CD4-positive, alpha-beta T cell treated with Interleukin-4 for 4 hours (primary cell): ENCODE measurements at regions not wholly inside any gene's neighbourhood (a gene's known extent, or its start where the extent isn't known, plus 50 kb on each side); places are given as distances from the start of the nearest gene placed in this dataset.

Source experiments
- DNase-seq: peaks from one replicate; pipeline ENCODE4 v3.0.0-alpha.2; 2020

GRCh38 chrX:69263251-69263820 lies 98.1 kb upstream of the PJA1 start:
- no peak for DNase-seq

DNA sequence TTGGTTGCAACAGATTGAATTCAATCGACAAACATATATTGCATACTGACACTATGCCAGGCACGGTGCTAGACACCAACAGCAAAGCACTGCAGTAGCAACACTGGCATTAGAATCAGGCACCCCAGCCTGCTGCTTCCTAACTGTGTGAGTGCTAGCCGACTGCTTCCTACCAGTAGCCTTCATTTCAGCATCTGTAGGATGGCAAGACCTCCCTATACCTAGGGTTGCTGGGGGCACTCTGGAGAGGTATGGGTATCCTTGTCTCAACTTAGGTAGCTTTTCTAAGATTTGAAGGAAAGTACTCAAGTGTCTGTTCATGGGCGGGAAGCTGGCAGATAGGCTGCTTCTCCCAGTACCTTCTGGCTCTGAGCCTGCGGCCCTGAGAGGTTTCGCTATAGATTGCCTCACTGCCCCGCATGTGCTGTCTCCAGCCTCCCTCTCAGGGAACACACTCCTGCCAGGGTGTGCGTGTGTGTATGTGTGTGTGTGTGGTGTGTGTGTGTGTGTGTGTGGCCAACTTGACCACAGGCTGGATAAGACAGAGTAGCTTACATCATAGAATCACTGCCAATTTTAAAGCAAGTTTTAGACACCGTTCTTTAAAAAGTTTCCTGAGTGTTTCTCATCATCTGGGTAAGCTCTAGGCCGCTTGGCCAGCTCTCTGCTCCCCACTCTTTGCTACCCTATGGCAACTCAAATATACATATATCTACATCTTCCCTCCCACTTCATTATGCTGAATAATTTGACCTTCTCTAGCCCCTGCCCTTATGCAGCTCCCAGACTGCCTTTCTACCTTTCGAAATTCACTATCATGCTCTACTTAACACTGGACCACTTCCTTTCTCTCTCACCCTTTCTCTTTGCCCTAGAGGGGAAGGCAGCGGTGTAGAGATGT lies 97.0 kb upstream of the PJA1 start:
- no peak for DNase-seq

GRCh38 chrX:69260169-69260568 lies 94.9 kb upstream of the PJA1 start:
- DNase-seq = no peak

DNA sequence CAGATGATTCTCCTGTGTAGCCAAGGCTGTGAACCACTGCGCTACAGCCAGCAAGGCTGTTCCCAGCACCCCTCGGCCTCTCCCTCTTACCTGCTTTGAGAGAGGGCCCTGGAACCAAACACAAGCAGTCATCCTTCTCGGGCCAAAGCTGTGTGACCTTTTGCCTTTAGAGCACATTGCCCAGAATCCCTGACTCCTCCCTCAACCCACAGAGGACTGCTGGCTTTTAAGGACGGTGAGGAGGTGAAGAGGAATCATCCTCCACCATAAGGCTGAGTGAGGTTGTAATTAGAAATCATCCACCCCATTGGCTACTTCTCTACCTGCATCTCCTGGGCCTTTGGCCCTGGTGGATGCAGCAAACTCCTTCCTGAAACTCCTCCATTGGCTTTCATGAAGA lies 93.6 kb upstream of the PJA1 start:
- no peak for DNase-seq

DNA sequence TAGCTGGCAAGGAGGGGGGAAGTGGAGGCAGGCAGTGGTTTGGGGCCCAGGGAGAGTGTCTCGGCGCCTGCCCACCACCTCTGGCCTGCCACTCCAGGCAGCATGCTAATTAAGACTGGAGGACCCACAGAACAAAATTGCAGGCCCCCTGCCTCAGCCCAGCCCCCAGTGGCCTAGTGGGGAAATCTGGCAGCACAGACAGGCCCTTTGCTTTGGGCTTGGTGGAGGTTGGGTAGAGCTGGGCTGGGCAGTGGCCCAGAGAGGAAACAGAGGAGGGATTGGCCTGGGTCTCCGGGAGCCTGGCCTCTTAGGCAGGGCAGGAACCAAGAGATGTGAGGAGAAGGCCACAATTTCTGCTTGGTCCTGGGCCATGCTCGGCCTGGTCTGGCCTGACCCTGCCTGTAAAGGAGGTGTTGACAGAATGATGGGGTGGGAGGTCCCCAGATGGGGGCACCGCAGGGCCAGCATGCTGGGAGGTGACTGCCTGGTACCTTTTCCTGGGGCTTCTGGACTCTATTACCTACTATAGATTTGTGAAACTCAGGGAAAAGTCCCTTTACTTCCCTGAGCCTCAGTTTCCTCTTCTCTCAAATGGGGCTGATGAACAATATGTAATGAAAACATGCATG lies 92.4 kb upstream of the PJA1 start:
- DNase-seq = no peak

DNA sequence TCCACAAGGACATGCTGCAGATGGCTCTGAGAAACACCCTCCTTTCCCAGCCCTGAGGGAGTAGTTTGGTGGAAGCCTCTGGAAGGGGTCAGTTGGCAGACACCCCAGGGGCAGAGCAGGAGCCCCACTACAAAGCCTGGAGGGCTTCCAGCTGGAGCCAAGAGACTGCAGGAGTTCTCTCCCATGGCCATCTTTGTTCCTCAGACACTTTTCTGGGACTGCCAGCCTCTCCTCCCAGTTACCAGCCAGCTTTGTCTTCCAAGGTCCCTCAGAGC lies 91.0 kb upstream of the PJA1 start:
- DNase-seq = no peak

DNA sequence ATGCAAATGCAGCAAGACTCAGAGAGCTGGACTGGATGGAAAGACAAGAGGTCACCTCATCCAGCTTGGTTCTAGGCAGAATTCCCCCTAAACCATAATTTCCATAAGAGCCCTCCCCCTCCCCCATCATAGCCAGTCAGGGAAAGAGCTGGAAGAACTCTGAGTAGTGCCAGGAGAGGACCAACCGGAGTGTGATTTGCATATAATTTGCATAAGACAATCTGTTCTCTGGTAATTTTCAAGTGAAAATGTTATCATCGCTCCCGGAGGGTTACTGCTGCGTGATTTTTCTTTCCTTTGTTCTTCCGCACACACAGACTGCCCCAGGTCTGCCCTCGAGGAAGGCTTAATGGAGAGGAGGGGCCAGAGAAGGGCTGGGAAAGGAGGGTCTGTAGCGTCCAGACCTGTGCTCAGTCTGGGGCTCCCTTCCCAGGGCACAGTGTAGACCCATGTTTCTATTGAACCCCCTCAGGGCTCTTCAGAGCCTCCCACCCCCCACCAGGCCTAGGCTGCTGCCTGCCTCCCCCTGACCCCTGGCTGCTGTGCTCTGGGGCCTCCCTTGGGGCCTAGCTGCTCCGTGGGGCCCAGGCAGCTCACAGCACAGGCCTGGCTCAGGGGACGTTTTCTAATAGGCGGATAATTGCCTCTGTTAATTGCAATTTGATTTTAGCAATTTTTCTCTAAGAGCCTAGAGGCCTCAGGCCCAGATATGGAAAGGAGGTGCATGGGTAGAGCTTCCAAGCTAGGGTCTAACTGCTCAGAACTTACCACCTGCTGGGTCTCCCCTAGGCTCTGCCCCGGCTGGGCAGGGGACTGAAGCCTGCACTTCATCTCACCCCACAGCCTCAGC lies 90.4 kb upstream of the PJA1 start:
- DNase-seq = no peak

DNA sequence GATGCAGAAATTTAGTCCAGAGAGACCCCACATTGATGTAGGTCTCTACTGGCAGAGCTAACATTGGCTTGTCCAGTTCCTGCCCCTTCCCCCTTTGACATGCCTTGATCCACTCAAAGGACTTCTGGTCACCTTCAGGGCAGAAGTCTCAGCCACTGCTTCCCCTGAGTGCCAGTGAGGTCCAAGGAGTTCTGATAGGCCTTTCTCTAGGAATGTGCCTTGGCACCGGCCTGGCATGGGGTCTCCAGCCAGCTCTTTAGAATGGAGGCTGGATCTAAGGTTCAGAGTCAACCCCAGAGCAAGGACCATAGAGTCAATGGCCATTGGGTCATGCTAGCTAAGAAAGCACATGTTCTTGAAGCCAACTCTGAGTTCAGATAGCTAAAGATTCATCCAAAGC lies 88.6 kb upstream of the PJA1 start:
- no peak for DNase-seq

DNA sequence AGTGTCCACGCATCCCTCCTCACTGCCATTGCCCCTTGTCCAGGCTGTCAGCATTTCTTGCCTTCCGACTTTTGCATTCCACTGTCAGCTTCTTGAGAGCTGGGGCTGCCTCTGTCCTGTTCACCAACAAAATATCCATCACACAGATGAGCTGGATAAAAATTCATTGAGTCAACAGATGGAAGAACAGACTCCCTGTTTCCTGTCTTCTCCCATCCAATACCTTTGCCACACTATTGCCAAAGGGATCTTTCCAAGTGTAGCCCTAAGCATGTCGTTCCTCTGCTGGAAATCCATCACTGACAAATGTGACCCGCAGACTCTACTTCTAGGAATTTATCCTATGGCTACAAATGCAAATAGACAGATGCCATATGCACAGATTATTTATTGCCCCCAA lies 78.0 kb upstream of the PJA1 start:
- no peak for DNase-seq

DNA sequence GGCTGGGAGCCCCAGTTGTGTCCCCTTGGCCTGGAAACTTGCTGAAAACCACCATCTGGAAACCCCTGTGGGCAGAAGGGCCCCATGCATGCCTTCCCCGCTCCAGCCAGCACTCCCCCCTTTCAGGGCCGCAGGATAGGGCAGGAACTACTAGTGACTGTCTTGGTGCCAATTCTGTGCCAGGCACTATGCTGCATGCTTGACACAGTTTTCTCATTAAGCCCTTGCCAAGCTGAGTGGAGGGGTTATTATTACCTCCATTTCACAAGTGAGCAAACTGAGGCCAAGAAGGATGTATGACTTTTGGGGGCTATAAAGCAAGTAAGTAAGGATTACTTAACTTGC lies 73.6 kb upstream of the PJA1 start:
- no peak for DNase-seq

DNA sequence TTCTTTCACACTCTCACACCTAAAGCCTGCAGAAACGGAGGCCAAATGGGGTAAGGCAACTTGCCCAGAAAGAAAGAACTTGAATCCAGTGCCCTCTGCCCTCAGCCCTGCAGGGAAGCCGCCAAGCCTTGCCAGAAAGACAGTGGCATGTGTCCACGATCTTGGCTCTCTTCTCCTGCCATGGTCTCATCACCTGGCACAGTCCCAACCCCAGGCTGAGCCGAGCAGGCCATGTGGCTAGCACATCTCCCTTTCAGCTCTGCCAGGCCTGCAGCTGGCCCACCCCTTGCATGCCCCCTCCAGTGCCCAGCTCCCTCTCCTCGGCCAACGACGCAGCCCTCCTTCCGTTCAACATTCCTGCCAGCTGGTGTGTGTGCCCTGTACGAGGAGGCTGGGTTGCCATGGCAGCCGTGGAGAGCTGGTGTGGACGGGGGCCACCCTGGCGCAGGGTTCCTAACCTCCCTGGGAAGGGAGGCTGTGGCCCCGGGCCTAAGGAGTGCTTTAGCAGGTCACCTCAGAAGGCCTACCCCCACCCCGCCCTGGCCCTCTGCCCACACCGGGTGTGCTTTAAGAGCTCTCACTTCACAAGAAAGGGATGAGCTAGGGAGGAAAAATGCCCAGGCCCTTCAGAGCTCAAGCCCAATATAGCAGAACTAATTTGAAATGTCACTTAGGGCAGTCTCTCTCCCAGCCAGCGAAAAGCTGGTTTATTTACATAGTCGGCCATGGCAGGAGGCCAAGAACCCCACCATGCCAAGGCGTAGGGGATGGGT lies 73.0 kb upstream of the PJA1 start:
- DNase-seq = no peak

DNA sequence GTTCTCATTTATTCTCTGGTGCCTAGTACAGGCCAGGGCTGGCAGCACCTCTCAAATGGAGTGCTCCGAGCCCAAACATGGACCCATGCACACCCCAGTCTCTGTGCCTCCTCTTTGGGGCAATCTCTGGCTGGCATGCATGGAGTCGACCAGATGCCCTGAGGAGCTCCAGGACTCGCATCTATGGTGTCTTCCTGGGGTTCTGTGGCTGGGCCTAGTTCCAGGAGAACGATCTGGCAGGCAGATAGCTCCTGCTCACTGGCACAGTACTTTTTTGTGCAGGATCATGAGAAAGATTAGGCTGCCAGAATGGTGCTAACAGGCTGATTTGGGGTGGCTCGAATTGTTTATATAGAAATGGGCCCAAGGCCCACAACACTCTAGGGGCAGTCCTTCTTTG lies 72.0 kb upstream of the PJA1 start:
- no peak for DNase-seq

- DNase-seq = no peak
Measured at GRCh38 chrX:69236641-69237040, 71.4 kb upstream of the PJA1 start.

DNA sequence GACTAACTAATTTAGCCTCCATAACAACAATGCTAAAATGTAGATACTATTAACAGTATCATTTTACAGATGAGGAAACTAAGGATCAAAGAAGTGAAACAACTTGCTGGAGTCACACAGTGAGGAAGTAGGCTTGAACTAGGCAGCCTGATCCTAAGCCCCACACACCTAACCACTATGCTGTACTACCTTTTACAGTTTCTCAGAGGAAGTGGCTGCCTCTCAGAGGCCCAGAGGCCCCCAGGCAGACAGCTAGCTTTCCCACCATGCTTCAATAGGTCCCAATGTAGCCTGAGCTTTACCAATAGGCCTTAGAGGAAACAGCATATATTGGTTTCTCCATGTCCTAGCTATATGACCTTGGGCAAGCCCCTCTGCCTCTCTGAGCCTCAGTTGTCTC lies 69.4 kb upstream of the PJA1 start:
- DNase-seq = no peak

DNA sequence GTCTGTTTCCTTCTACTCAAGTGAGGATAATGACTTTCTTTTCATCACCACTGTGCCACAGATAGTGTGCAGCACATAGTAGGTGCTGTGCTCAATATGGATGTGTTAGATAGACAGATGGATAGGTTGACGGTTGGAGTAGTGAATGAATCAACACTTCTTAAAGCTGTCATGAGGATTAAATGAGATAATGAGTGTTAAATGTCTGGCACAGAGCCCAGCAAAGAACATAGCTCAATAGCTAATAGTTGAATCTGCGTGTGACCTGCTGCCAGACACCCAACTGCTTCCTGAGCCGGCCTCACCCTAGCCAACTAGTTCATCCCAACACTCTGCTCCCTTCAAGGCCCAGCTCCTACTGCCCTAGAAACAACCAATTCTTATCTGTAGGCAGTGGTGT lies 67.7 kb upstream of the PJA1 start:
- DNase-seq = no peak

GRCh38 chrX:69231903-69232302 lies 66.7 kb upstream of the PJA1 start:
- DNase-seq = no peak

DNA sequence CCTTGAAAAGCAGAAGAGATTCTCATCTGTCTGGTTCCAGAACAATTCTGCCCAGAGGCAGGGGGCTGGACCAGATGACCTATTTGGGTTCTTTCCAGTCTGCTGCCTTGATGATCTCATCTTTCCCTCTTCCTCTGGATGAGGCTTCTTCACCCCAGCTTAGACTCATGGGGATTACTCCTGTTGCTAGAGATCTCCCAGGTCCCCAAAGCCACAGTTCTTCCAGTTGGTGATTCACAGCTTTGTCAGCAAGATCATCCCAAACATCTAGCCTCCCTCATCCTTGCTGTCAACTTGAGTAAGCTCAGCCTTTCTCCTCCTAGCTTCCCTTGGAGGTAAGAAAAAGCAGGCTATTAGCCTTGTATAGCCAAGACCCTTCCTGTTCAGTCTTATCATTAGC lies 64.2 kb upstream of the PJA1 start:
- DNase-seq = no peak

DNA sequence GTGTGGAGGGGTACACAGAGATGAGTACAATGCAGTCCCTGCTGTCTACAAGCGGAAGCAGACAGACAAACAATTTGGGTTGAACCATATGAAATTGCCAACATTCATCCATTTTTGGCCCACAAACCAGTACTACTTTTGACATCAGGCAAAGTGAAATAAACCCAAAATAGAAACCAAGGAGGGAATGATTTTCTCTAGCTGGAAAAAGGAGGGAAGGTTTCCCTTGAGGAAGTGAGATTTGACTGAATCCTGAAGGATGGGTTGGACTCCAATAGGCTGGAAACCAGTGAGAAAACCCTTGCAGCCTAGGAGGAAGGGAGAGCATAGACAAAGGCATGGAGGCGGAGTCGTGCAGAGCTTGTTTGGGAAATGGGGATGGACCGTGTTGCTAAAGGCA lies 63.5 kb upstream of the PJA1 start:
- DNase-seq = no peak

DNA sequence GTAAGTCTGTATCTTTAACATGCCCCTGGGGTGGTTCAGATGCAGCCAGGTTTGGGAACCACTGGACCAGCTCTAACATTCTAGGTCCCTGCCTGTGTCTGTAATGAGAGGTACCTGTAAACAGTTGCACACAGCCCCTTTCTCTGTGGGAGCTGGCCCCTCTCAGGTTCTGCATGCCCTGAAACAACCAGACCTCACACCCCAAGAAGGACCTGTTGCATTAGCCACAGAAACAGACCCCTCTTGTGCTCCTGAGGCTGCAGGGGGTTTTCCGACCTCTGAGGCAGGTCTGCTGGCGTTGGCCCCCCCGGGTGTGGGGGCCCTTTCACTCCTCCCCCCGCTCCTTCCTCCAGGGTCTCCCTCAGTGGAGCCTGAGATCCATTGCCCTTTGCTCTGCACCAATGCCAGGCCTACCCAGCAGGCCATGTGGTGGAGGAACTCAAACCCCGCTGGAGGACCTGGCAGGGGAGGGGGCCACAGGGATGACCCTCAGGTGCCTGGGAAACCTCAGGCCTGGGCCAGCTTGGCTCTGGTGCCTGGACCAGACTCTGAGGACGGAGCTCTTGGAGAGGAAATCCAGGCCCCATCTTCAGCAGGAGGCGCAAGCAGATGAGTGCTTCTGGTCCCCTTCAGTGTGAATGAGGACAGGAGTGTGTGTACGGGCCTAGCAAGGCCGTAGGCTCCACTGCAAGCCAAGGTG lies 61.4 kb upstream of the PJA1 start:
- DNase-seq = no peak

- peak; percentile 60 for DNase-seq
Measured at GRCh38 chrX:69222103-69223090, 57.1 kb upstream of the PJA1 start.
